AG08396 (cell line): ENCODE measurements at regions not wholly inside any gene's neighbourhood (a gene's known extent, or its start where the extent isn't known, plus 50 kb on each side); places are given as distances from the start of the nearest gene placed in this dataset.
"Not testable (repeated sequence)": the region's sequence is repeated elsewhere in the genome, so short reads cannot be mapped to it uniquely, and the experiment has no call there.

ENCODE experiments used
- DNase-seq: peaks from one replicate; pipeline ENCODE4 v3.0.0; 2012; ENCODE audit warnings: low spot score, mixed read lengths

DNA sequence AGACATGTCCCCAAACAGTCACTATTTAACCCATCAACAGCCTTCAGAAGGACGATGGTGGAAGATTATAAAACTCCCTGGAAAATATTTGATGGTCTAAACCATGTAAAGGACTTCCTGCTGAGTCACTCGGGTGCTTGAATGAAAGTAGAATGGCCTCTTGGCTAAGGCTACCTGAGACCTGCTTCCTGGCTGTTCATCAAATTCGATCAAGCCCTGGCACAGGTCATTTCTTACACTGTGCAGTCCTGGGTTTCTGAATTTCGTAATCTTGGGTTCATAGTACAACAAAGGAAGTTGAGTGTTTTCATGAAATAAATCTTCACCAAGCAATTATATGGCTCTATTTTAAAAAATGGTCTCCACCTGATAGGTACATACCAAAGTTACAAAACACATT lies 260.3 kb upstream of the RNF32 start:
- DNase-seq, result no peak

DNA sequence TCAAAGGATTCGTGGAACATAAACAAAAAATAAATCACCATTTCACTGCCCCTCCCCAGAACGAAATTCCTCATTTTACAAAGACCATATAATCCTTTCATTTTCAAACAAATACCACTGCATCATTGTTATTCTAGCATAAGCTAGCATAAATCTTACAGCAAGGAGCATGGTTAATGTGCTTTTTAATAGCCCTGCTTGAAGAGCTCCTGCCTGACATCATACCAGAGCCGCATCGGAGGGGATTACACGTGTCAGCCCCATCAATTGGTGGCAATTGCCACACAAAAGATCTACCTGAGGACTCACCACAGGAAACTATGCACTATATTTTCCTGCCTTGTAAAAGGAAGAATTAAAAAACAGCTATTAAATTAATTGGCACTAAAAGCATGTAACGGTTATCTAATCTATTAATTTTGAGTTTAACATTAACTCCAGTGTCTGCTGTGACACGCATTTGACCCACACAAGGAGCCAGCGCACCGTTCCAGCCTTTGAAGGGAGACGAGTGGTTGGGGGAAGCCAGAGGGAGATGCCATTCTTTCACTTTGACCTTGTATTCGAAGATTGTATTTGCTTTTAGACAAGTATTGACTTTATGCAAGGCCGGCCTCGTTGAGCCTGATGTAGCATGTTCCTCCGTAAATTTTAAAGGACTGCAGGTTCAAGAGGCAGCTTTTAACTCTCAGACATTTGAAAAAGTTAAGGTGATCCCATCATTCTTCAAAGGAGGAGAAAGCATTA lies 261.1 kb upstream of the RNF32 start:
- no peak for DNase-seq

DNA sequence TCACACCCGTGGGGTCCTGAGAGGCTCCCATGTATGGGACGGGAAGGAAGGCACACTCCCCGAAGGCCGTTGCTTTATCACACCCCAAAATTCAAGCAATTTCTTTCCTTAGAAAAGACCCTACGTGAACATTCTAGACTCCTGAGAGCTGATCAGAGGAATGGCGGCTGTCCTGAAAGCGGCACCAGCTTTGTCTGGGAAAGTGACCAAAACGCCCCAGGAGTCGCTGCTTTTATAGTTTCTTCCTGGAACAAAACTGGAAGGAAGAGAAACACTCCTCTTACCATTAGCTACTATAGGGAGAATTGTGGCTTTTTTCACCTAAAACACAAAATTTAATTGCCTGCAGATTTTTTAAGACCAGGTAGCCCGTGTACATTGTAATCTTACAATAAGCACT lies 261.8 kb upstream of the RNF32 start:
- DNase-seq, result no peak

DNA sequence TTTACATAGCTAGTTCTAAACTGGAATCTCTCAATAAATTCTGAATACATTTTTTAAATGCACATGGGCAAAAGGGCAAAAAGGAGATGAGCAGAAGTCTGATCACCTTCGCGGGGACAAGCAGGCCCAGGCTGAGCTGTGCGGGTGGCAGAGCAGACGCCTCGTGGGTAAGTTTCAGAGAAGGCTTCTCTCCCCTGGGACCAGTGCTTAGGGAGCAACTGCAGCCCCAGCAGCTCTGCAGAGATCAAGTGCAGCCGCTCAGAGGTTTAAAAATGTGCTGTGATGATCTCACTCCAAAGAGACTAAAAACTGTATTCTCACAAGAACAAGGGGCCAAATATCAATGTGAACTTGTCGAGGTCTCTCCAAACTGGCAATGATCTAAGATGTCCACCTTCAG lies 264.3 kb upstream of the RNF32 start:
- DNase-seq, result no peak

DNA sequence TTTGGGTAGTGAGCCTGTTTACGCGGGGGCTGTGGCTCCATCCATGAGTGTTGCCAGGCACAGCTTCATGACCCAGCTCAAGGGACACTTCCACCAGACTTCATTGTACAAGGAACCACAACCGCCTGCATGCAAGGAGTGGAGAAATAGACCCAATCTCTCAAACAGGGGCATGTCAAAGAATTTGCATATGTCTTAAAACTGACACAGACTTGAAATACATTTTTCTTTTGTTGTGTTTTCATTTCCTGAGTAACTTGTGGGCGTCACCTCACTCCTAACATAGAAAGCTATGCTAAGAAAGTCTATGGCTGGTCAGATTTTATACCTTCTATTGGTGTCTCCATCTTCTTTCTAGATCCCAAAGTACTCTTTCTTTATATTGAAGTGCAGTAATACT lies 266.2 kb upstream of the RNF32 start:
- DNase-seq, result no peak

DNA sequence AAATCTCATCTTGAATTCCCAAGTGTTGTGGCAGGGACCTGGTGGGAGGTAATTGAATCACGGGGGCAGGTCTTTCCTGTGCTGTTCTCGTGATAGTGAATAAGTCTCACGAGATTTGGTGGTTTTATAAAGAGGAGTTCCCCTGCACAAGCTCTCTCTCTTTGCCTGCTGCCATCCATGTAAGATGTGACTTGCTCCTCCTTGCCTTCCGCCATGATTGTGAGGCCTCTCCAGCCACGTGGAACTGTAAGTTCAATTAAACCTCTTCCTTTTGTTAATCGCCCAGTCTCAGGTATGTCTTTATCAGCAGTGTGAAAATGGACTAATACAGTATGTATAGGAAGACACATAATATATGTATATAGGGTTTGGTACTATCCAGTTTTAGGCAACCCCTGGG lies 270.6 kb upstream of the RNF32 start:
- DNase-seq, result not testable (repeated sequence)

DNA sequence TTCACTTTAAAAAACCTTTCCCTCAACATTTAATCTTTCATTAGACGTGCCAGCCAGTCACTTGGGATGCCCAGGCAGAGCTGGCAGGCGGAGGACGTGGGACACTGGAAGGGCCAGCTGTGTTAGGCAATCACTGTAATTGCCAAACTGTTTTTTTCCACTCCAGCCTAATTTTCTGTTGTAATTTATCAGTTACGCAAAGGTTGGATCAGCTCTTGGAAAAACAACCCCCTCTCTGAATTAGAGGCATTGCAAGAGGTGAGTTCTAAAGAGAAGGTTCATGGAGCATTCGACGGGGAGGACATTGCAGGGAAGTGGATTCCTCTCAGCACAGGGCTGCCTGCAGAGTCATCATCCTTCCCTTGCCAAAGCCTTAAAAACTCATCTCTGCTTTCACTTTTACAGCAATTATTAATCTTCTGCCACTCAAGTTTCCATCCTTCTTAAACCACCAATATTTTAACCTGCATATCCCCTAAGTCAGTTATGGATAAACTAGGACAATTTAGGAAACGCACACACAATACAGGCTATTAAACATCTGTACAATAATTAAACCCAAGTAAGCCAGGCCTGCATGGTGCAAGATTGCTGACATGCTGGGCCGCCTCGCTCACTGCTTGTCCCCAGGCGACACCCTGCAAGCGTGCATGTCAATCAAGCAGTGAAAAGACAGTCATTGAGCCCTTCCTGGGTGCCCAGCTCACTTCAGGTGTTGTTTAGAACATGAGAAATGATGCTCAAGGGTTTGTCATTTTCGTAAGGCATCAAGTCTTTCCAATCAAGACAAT lies 272.3 kb upstream of the RNF32 start:
- no peak for DNase-seq

DNA sequence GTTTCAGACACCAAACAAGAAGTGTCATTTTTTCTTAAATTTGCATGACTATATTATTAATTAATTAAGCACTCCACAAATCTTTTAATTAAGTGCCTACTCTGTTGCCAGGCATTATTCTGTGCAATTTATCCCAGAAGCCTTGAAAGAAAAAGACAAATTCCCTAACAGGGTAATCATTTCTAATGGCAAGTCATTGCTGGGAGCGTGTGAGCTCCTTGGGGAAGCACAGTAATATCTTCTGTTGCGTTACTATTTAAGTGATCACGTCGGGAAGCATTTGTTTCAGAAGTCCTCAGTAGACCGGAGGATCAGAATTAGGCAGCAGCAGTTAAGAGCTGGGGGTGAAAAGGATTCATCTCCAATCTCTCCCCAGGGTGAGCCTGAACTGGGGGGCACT lies 276.8 kb upstream of the RNF32 start:
- DNase-seq, result no peak

DNA sequence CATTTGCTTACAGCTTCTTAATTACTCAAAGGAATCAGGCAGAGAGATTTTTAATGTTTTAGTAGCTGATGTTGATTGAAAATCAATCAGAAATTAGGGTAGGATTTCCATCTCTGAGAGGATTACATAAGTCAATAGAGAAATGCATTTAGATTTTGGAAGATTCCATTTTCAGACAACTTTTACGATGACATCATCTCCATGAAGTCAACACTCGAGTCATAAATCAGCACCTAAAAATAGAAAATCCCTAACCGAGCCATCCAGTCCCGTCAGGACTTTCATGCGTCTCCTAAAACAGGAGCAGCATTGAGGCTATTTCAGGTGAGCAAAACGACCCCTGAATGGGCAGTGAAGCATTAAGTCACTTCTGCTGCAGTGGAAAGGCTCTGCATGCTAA lies 279.7 kb upstream of the RNF32 start:
- no peak for DNase-seq

DNA sequence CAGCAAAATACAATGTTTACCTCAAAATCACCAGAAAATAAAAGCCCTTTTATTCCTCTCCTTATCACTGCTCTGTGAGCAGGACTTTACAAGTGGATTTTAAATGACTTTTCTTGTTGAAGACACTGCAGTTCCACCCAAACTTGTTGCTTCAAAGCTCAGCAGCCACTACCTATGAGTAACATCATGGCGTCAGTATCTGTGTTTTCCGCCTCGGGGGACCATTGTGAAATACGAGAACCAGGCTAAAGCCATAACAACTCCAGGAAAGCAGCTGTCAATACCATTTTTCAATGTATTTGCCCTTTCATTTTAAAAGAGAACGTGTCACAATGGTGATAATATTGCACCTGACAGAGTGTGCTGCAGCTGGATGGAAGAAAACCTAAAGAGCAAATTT lies 284.0 kb upstream of the RNF32 start:
- DNase-seq, result no peak

DNA sequence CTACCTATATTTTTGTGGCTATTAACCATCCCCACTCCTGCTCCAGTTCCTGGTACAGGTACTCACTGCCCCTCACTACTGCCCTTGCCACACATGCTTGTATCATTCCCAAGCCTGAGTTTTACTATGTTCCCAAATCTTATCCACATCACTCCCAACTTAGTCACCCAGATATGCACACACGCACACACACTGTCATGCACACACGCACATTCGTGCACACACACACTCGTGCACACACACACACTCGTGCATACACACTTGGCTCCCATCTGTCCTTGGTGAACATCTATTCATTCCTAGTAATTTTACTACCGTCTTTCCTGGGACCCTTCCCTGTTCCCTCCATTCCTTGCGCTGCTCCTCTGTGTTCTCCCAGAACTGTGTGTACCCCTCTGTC lies 287.2 kb upstream of the RNF32 start:
- DNase-seq, result no peak

DNA sequence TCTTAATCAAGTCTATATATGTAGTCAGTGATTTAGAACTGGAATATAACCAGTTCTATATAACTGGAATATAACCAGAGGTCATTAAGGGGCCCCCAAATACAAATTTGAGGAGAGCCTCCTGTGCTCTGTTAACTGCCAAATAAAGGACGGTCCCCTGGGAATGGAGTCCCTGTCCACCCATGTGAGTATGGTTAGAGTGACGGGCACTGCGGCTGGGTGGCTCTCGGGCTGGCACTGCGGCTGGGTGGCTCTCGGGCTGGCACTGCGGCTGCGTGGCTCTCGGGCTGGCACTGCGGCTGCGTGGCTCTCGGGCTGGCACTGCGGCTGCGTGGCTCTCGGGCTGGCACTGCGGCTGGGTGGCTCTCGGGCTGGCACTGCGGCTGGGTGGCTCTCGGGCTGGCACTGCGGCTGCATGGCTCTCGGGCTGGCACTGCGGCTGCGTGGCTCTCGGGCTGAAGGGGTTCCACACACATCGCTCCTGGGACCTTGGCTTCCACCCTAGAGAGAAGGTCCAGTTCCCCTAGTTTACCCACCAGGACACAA lies 292.8 kb upstream of the RNF32 start:
- not testable (repeated sequence) for DNase-seq

DNA sequence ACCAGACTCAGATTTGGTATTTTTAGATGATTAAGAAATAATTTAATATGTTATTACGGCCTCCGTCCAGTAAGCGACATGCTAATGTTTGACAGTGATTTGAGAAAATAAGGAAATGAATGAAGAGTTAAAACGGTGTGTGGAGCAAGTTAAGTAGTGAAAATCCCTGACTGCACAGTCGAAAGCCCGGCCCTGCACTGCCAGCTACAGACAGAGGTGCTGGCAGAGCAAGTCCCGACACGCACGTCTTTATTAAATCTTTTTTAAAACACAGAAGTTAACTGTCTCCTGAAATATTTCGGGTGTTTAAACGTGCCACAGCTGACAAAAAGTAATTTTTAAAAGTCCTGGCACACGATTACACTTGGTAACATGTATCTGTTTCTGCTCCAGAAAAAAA lies 293.4 kb upstream of the RNF32 start:
- DNase-seq, result no peak

DNA sequence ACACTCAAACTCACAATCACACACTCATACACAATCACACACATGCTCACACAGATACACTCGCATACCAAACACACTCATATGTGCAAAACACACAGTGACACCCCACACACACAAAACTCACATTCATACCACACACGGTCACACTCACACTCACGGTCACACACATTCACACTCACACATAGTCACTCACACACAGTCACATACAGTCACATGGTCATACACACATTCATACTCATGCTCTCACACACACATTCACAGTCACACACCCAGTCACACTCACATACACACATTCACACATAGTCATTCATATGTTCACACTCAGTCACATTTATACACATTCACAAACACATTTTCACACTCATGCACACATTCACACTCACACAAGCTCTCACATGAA lies 296.0 kb upstream of the RNF32 start:
- DNase-seq, result no peak

DNA sequence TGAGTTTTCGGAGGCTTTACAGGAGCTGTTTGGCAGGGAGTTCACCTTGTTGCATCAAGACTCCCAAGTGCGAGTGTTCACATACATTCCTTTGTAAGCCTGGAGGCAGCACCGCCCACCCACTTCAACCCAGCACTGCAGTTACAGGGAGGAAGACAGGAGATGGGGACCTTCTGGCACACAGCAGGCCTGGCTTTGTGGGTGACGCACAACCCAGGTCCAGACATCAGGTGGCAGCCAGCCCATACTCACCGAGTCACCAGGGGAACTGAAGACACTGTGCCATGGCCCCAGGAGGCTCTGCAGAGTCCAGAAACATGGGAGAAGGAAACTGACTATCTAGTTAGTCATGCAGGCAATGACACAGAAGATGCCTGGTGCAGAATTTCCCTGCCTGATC lies 305.9 kb upstream of the RNF32 start:
- no peak for DNase-seq

DNA sequence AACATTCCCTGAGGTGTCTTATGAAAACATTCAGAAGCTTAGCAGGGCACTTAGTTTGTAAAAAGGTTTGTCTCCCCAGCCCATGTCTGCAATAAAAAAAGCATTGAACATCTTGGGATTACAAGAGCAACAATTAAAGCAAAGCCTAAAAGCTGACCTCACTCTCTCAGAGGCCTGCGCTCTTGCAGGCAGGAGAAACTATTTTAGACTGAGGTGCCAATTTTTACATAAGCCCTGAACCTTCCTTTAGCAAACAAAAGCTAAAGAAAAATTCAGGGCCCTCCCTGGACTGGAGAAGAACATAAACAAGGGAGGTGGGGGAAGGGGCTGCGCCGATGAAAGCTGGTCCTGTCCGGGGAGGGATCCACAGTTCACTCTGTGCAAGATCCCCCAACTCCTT lies 312.7 kb upstream of the RNF32 start:
- no peak for DNase-seq

DNA sequence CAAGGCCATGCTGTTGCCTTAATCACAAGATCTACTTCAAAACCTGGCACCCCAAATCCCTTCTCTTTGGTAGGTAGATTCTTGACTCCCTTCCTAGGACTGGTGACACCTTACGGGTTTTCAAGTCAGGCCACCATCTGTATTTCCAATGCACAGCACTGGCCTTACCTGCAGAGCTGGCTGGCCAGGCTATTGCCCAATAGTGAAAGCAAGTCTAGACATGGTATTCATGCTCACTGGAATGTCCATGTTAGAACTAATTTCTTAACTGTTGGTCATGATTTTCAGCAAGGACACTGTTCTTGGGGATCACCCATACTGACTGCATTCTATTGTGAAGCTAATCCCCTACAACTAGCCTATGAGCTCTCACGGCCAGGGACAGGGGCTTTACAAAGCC lies 313.1 kb upstream of the RNF32 start:
- no peak for DNase-seq

DNA sequence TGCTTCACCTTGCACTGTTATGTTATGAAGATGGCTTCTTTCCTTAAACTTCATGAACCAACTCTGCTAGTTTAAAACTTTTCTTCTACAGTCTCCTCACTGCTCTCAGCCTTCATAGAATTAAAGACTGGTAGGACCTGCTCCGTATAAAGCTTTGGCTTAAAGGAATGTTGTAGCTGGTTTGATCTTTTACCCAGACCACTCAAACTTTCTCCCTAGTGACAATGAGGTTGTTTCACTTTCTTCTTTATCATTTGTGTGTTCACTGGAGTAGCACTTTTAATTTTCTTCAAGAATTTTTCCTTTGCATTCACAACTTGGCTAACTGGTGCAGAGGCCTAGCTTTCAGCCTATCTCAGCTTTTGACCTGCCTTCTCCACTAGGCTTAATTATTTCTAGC lies 316.4 kb upstream of the RNF32 start:
- no peak for DNase-seq

DNA sequence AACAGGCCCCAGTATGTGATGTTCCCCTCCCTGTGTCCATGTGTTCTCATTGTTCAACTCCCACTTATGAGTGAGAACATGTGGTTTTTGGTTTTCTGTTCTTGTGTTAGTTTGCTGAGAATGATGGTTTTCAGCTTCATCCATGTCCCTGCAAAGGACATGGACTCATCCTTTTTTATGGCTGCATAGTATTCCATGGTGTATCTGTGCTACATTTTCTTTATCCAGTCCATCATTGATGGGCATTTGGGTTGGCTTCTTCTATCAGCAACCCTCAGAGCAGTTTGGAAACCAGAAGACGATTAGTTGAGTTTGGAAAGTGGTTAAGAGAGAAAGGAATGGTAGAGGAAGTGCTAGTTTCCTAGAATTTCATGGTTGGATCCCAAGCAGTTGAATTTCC lies 319.1 kb upstream of the RNF32 start:
- not testable (repeated sequence) for DNase-seq

DNA sequence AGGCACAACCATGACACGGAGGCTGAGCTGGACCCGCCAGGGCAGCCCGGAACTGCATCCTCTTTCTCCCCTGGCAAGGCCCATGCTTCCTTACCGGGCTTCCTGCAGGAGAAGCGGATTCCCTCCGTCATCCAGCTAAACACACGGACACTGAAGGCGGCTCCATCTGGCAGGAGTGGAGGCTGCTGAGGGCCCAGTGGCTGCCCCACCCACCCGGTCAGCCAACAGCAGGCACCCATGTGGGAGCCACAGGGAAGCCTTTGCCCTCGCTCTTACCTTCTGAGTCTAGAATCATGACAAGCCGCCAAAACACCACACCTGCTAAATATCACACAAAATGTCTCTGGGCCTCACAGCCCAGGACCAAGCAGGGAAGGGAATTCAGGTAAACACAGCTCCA lies 321.6 kb upstream of the RNF32 start:
- DNase-seq, result no peak

DNA sequence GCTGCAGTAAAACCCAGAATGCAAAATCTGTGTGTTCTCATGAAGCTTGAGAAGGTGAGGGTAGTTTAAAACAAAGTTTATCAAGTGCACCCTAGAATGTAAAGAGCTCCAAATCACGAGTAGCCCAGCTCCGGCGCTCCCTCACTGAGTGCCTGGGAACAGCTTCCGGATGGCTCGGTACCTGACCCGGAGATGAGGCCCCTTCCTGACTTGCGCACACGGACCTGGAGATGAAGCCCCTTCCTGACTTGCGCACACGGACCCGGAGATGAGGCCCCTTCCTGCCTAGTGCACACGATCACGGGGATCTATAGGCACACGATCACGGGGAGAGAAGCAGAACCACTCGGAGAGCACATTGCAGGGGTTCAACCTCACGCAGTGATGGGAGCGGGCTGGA lies 322.1 kb upstream of the RNF32 start:
- no peak for DNase-seq

DNA sequence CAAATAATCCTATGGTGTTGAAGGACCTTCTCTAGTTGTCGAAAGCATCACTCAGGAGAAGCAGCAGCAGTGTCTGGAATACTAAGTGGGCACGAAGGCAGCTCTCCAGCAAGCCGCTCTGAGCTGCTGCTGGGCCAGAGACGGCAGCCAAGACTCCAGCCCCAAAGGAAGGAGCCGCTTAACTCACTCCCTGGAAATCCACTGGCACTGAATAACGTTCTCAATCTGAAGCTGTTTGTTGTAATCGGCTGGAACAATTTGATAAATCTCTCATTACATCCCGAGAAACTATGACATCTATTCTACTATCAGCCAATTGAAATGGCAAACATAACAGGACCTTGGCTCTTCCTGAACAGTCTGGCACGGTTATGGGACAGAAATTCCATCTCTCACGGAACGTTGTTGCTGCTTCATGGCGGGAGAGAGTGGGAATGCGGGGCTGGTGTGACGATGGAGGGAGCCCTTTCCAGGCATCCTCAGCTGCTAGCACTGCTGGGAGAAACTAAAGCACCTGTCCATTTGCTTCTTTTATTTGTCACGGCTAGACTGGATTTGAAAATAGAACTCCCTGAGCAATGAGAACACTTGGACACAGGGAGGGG lies 331.5 kb upstream of the RNF32 start:
- no peak for DNase-seq

DNA sequence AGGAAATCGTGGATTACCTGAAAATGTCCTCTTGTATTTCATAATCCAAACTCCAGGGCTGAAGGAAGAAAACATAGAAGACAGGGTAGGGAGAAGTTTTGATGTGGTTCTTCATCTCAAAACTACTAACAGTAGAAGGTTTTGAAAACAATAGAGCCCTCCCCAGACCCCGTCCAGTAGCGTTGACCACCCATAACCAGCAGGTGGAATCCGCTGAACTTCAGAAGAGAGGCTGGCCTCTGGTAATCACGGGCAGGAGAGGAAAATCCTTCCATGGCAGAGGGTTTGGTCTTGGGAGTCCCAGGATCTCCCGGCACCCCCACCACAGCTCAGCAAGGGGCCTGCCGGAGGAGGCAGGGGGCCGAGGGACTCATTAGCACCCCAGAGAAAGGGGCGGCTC lies 333.4 kb upstream of the RNF32 start:
- DNase-seq, result no peak
